SK-N-SH (cell line): ENCODE measurements at regions not wholly inside any gene's neighbourhood (a gene's known extent, or its start where the extent isn't known, plus 50 kb on each side); places are given as distances from the start of the nearest gene placed in this dataset.

Experiments used
- CTCF ChIA-PET: fragments of 300-600, 350-600 bp; formaldehyde crosslinking; extraction: SDS; loops from one replicate; lab custom pipeline; 2021; lab: Yijun Ruan, JAX
- POLR2A ChIA-PET: fragments of 350-600 bp; sonication (Branson Sonifier 250); formaldehyde crosslinking; extraction: SDS; loops from one replicate; lab custom pipeline; 2020; ENCODE audit warnings: antibody characterized with exemption, inconsistent platforms; lab: Yijun Ruan, JAX
- DNase-seq: peaks from one replicate; pipeline ENCODE4 v3.0.0; 2012
- H2AFZ ChIP-seq: fragments of 200-600 bp; sonication (generic); 2 replicates; pipeline ENCODE4 v1.8.1; 2016; ENCODE audit warnings: antibody characterized with exemption, mild to moderate bottlenecking, low read depth
- H3F3A ChIP-seq: fragments of 200-600 bp; sonication (generic); replicated peaks from 2 replicates; pipeline ENCODE3; 2016; ENCODE audit warnings: antibody characterized with exemption, mild to moderate bottlenecking; ENCODE audit not compliant: insufficient read depth
- H3K27ac ChIP-seq, 2 experiments: fragments of 200-500 bp in 1 of 2; fragments of 200-600 bp in 1 of 2; sonication (Bioruptor generic) in 1 of 2; sonication (generic), shearing (Covaris generic) in 1 of 2; 2 replicates each; pipeline versions ENCODE4 v1.5.1 to v1.6.1; 2014 to 2016; ENCODE audit warnings: low read depth in 2 of 2, inconsistent platforms in 1 of 2, low read length in 1 of 2, mild to moderate bottlenecking in 1 of 2, mixed read lengths in 1 of 2
- H3K27me3 ChIP-seq: fragments of 200-600 bp; sonication (generic), shearing (Covaris generic); 2 replicates; pipeline ENCODE4 v1.6.1; 2016; ENCODE audit warnings: mixed run types; ENCODE audit not compliant: insufficient read depth
- H3K36me3 ChIP-seq, 2 experiments: fragments of 200-500 bp in 1 of 2; fragments of 200-600 bp in 1 of 2; sonication (Bioruptor generic) in 1 of 2; sonication (generic) in 1 of 2; replicated peaks in 1 of 2; 2 replicates each; pipeline versions ENCODE3 to v1.5.1; 2014 to 2016; ENCODE audit warnings: low read length in 1 of 2, mild to moderate bottlenecking in 1 of 2; ENCODE audit not compliant: insufficient read depth in 2 of 2, control insufficient read depth in 1 of 2
- H3K4me1 ChIP-seq, 2 experiments: fragments of 200-500 bp in 1 of 2; fragments of 200-600 bp in 1 of 2; sonication (Bioruptor generic) in 1 of 2; sonication (generic), shearing (Covaris generic) in 1 of 2; 2 replicates each; pipeline versions ENCODE4 v1.5.1 to v1.6.1; 2014 to 2016; ENCODE audit warnings: low read depth in 1 of 2, low read length in 1 of 2, mixed run types in 1 of 2; ENCODE audit not compliant: insufficient read depth in 2 of 2, control insufficient read depth in 1 of 2
- H3K4me2 ChIP-seq: fragments of 200-600 bp; sonication (generic), shearing (Covaris generic); 2 replicates; pipeline ENCODE4 v1.6.1; 2017; ENCODE audit warnings: mixed run types
- H3K4me3 ChIP-seq, 2 experiments: fragments of 200-500 bp in 1 of 2; fragments of 200-600 bp in 1 of 2; sonication (Bioruptor generic) in 1 of 2; sonication (generic), shearing (Covaris generic) in 1 of 2; 2 replicates each; pipeline versions ENCODE4 v1.5.1 to v1.8.1; 2014 to 2016; ENCODE audit warnings: low read depth in 2 of 2, inconsistent platforms in 1 of 2, low read length in 1 of 2, mild to moderate bottlenecking in 1 of 2, mixed read lengths in 1 of 2, moderate library complexity in 1 of 2
- H3K79me2 ChIP-seq: fragments of 200-600 bp; sonication (generic); 2 replicates; pipeline ENCODE4 v1.8.1; 2017; ENCODE audit warnings: mild to moderate bottlenecking; ENCODE audit not compliant: insufficient read depth
- H3K9ac ChIP-seq: fragments of 200-600 bp; sonication (generic); 2 replicates; pipeline ENCODE4 v1.6.1; 2017; ENCODE audit warnings: mixed run types
- H3K9me2 ChIP-seq: fragments of 200-600 bp; sonication (generic); 2 replicates; pipeline ENCODE4 v1.6.1; 2017; ENCODE audit warnings: mixed run types
- H3K9me3 ChIP-seq: fragments of 200-600 bp; sonication (generic); 2 replicates; pipeline ENCODE4 v1.6.1; 2017; ENCODE audit warnings: mixed run types, mild to moderate bottlenecking, moderate library complexity
- H4K20me1 ChIP-seq: fragments of 200-600 bp; sonication (generic); 2 replicates; pipeline ENCODE4 v1.6.1; 2017; ENCODE audit warnings: mild to moderate bottlenecking, mixed run types; ENCODE audit not compliant: insufficient read depth
- CTCF ChIP-seq: fragments of 200-600 bp; sonication (generic); IDR thresholded peaks from 2 replicates; pipeline ENCODE4 v1.6.1; 2017; ENCODE audit warnings: antibody characterized with exemption, mild to moderate bottlenecking, moderate library complexity
- EP300 ChIP-seq, 2 experiments: IDR thresholded peaks; 2 replicates each; pipeline versions ENCODE4 v1.4.0 to v1.6.1; 2012; ENCODE audit warnings: borderline replicate concordance in 1 of 2, low read depth in 1 of 2, low read length in 1 of 2
- FOXJ3 ChIP-seq: sonication (generic); formaldehyde crosslinking; IDR thresholded peaks from 2 replicates; pipeline ENCODE4 v1.5.1; 2020; ENCODE audit warnings: mild to moderate bottlenecking, missing genetic modification reagents
- FOXM1 ChIP-seq: IDR thresholded peaks from 2 replicates; pipeline ENCODE4 v1.4.0; 2012; ENCODE audit warnings: low read depth, mild to moderate bottlenecking
- GABPA ChIP-seq: IDR thresholded peaks from 2 replicates; pipeline ENCODE4 v1.4.0; 2012; ENCODE audit warnings: low read depth, mild to moderate bottlenecking
- GATA2 ChIP-seq: sonication (generic); formaldehyde crosslinking; IDR thresholded peaks from 2 replicates; pipeline ENCODE4 v1.5.0; 2020; ENCODE audit warnings: mild to moderate bottlenecking, missing genetic modification reagents
- IRF3 ChIP-seq: fragments of 150-350 bp; IDR thresholded peaks from 2 replicates; pipeline ENCODE4 v1.6.1; 2016; ENCODE audit warnings: mild to moderate bottlenecking, low read depth, low read length
- MEF2A ChIP-seq: IDR thresholded peaks from 2 replicates; pipeline ENCODE4 v1.4.0; 2012; ENCODE audit warnings: low read depth, borderline replicate concordance
- NFIC ChIP-seq: IDR thresholded peaks from 2 replicates; pipeline ENCODE4 v1.4.0; 2012; ENCODE audit warnings: borderline replicate concordance
- RFX5 ChIP-seq: IDR thresholded peaks from 2 replicates; pipeline ENCODE4 v1.6.1; 2012; ENCODE audit warnings: mild to moderate bottlenecking, improper control_type of control experiment, low read length
- SIN3A ChIP-seq: IDR thresholded peaks from 2 replicates; pipeline ENCODE4 v1.6.1; 2012; ENCODE audit warnings: low read depth, mild to moderate bottlenecking, low read length, moderate library complexity, borderline replicate concordance
- SMC3 ChIP-seq: IDR thresholded peaks from 2 replicates; pipeline ENCODE4 v1.6.1; 2012; ENCODE audit warnings: low read depth, low read length, improper control_type of control experiment
- TCF12 ChIP-seq: IDR thresholded peaks from 2 replicates; pipeline ENCODE4 v1.4.0; 2012
- TEAD4 ChIP-seq: IDR thresholded peaks from 2 replicates; pipeline ENCODE4 v1.4.0; 2012; ENCODE audit warnings: mild to moderate bottlenecking, borderline replicate concordance; ENCODE audit not compliant: insufficient read depth
- USF2 ChIP-seq: fragments of 150-350 bp; IDR thresholded peaks from 2 replicates; pipeline ENCODE4 v1.6.1; 2017; ENCODE audit warnings: antibody characterized with exemption, low read length, low read depth, borderline replicate concordance
- YY1 ChIP-seq: IDR thresholded peaks from 2 replicates; pipeline ENCODE4 v1.4.0; 2012; ENCODE audit warnings: low read depth, mild to moderate bottlenecking
- WGBS: methylation state at CpG from one replicate; pipeline ENCODE4 v1.1.6; 2017; ENCODE audit warnings: low lambda C conversion rate; 5-methylcytosine and 5-hydroxymethylcytosine counted together
- TF ChIP-seq, protein P1 (sequence below): IDR thresholded peaks from 2 replicates; pipeline ENCODE4 v1.4.0; 2012; ENCODE audit warnings: low read depth, borderline replicate concordance
- TF ChIP-seq, protein P2 (sequence below): IDR thresholded peaks from 2 replicates; pipeline ENCODE4 v1.4.0; 2012; ENCODE audit warnings: low read depth, borderline replicate concordance

GRCh38 chr11:79506734-79507344, 66.0 kb upstream of the TENM4 start:
- WGBS: 77% methylated on average over 11 of the region's 11 CpGs
- H3K27ac ChIP-seq: no peak overlapping the region
- no peaks in the 10 kb centered on the region for H3F3A ChIP-seq
- POLR2A ChIA-PET: interaction anchor here (0.6 kb wide), 1 partner anchor 386 kb away, joined by 3 read pairs; no protein-coding TSS in a partner anchor
- peaks cover 0 to 8% of the 10 kb centered on the region in 2 experiments; a peak in 1 of 4 replicates for H3K4me1 ChIP-seq
- TF ChIP-seq GABPA: no peak
- no peak for TF ChIP-seq GATA2 (CRISPR knock-in tag)
- TF ChIP-seq SMC3: no peak
- TF ChIP-seq YY1: no peak
- no peak for TF ChIP-seq SIN3A
- TF ChIP-seq NFIC: no peak
- no peak for TF ChIP-seq IRF3
- TF ChIP-seq CTCF: no peak
- no peak for TF ChIP-seq TEAD4
- H3K36me3 ChIP-seq: no peaks in the 10 kb centered on the region
- H3K79me2 ChIP-seq: no peaks in the 10 kb centered on the region
- no peak overlapping the region for H2AFZ ChIP-seq
- no peaks in the 10 kb centered on the region for H3K9me3 ChIP-seq
- H4K20me1 ChIP-seq: no peaks in the 10 kb centered on the region
- no peak overlapping the region for H3K9ac ChIP-seq
- CTCF ChIA-PET: interaction anchor here (0.6 to 3.3 kb wide), 4 partner anchors 9 to 106 kb away, joined by 3 to 9 read pairs (median 4); no protein-coding TSS in a partner anchor
- no peak overlapping the region for H3K4me2 ChIP-seq
- no peaks in the 10 kb centered on the region for H3K9me2 ChIP-seq
- H3K4me3 ChIP-seq: no peak overlapping the region
- no peaks in the 10 kb centered on the region for H3K27me3 ChIP-seq
- DNase-seq: no peak

DNA sequence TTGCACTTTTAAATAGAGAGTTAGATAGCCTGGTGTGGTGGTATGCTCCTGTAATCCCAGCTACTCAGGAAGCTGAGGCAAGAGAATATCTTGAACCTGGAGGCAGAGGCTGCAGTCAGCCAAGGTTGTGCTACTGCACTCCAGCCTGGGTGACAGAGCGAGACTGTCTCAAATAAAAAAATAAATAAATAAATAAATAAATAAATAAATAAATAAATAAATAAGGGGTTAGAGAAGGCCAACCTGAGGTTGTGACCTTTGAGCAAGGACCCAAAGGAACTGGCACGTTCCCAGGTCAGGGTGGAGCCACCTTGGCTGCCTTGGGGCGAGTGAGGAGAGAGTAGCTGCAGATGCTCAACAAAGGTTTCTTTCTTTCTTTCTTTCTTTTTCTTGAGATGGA, 65.3 kb upstream of the TENM4 start:
- no peaks in the 10 kb centered on the region for H3K9me3 ChIP-seq
- H3K4me2 ChIP-seq: no peak overlapping the region
- H3K36me3 ChIP-seq: no peaks in the 10 kb centered on the region
- no peaks in the 10 kb centered on the region for H4K20me1 ChIP-seq
- no peak overlapping the region for H2AFZ ChIP-seq
- H3K27me3 ChIP-seq: no peaks in the 10 kb centered on the region
- no peak overlapping the region for H3K9ac ChIP-seq
- H3K27ac ChIP-seq: no peak overlapping the region
- no peak overlapping the region for H3K4me3 ChIP-seq
- POLR2A ChIA-PET: interaction anchor here (0.6 kb wide), 1 partner anchor 385 kb away, joined by 3 read pairs; no protein-coding TSS in a partner anchor
- no peak for DNase-seq
- 59% methylated on average over 3 of the region's 3 CpGs for WGBS
- H3K4me1 ChIP-seq: peaks cover 0 to 7% of the 10 kb centered on the region in 2 experiments; a peak in 1 of 4 replicates
- CTCF ChIA-PET: interaction anchor here (1.3 to 3.9 kb wide), 4 partner anchors 9 to 105 kb away, joined by 3 to 31 read pairs (median 7); no protein-coding TSS in a partner anchor
- no peaks in the 10 kb centered on the region for H3K79me2 ChIP-seq
- no peaks in the 10 kb centered on the region for H3F3A ChIP-seq
- H3K9me2 ChIP-seq: no peaks in the 10 kb centered on the region
- TF ChIP-seq TCF12 (no peak), GABPA (no peak), USF2 (no peak), SMC3 (no peak), FOXJ3 (CRISPR knock-in tag) (no peak), CTCF (no peak), EP300 (IDR thresholded peaks at IDR 0.05; ENCODE audit: borderline replicate concordance in 1 of 2, low read depth in 1 of 2, low read length in 1 of 2) (no peak), MEF2A (no peak), RFX5 (no peak), FOXM1 (no peak)
- TF ChIP-seq, protein P1, sequence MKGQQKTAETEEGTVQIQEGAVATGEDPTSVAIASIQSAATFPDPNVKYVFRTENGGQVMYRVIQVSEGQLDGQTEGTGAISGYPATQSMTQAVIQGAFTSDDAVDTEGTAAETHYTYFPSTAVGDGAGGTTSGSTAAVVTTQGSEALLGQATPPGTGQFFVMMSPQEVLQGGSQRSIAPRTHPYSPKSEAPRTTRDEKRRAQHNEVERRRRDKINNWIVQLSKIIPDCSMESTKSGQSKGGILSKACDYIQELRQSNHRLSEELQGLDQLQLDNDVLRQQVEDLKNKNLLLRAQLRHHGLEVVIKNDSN: no peak
- TF ChIP-seq, protein P2, sequence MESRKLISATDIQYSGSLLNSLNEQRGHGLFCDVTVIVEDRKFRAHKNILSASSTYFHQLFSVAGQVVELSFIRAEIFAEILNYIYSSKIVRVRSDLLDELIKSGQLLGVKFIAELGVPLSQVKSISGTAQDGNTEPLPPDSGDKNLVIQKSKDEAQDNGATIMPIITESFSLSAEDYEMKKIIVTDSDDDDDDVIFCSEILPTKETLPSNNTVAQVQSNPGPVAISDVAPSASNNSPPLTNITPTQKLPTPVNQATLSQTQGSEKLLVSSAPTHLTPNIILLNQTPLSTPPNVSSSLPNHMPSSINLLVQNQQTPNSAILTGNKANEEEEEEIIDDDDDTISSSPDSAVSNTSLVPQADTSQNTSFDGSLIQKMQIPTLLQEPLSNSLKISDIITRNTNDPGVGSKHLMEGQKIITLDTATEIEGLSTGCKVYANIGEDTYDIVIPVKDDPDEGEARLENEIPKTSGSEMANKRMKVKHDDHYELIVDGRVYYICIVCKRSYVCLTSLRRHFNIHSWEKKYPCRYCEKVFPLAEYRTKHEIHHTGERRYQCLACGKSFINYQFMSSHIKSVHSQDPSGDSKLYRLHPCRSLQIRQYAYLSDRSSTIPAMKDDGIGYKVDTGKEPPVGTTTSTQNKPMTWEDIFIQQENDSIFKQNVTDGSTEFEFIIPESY: no peak
